Mesodermal cell (in vitro differentiated cells): ENCODE measurements at regions not wholly inside any gene's neighbourhood (a gene's known extent, or its start where the extent isn't known, plus 50 kb on each side); places are given as distances from the start of the nearest gene placed in this dataset.
"Not testable (repeated sequence)": the region's sequence is repeated elsewhere in the genome, so short reads cannot be mapped to it uniquely, and the experiment has no call there.

ENCODE experiments used
- H3K27ac ChIP-seq: 2 replicates; pipeline ENCODE4 v1.7.0; 2013; ENCODE audit warnings: mild to moderate bottlenecking, low read depth, low read length, moderate library complexity; ENCODE audit not compliant: severe bottlenecking
- H3K36me3 ChIP-seq: 2 replicates; pipeline ENCODE4 v1.7.1; 2013; ENCODE audit warnings: mild to moderate bottlenecking, low read length, moderate library complexity; ENCODE audit not compliant: control insufficient read depth, insufficient read depth
- H3K4me1 ChIP-seq: one replicate; pipeline ENCODE4 v1.7.1; 2013; ENCODE audit warnings: mild to moderate bottlenecking, low read length; ENCODE audit not compliant: insufficient read depth, control insufficient read depth, poor library complexity, severe bottlenecking
- H3K4me3 ChIP-seq: 2 replicates; pipeline ENCODE4 v1.7.0; 2013; ENCODE audit warnings: low read length, control low read depth, mild to moderate bottlenecking; ENCODE audit not compliant: insufficient read depth, poor library complexity, severe bottlenecking; ENCODE audit errors: extremely low read depth
- H3K9me3 ChIP-seq: 2 replicates; pipeline ENCODE4 v1.7.1; 2013; ENCODE audit warnings: mild to moderate bottlenecking, low read length, moderate library complexity; ENCODE audit not compliant: control insufficient read depth
- WGBS, 2 experiments: methylation state at CpG; one replicate each; pipeline ENCODE4 v1.1.5; 2013; ENCODE audit warnings: missing lambda C conversion rate in 2 of 2; ENCODE audit not compliant: insufficient coverage in 2 of 2; 5-methylcytosine and 5-hydroxymethylcytosine counted together

DNA sequence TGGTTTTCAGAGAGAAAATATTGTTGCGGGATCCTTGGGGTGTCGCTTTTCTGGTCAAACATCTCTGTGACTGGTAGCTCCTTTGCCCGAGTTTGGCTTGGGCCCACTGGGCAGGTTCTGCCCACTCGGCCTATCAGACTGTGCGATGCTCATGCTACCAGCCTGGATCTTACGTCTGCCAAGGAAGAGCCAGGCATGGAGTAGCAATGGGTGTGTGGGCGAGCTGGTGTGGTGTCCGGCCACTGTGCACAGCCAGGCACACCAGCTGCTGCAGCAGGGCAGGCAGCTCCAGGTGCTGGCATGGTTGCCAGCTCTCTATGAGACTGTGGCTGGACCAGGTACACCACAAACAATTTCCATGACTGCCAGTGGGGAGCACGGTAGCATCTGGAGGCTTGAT is 1351.8 kb upstream of the PCDH20 start:
- Histone ChIP-seq H3K9me3 (no peaks in the 10 kb centered on the region), H3K4me1 (no peaks in the 10 kb centered on the region), H3K36me3 (no peaks in the 10 kb centered on the region), H3K27ac (no peak overlapping the region), H3K4me3 (no peak overlapping the region)
- WGBS, 2 experiments: 92 to 93% methylated on average over 7 to 8 of the region's 9 CpGs

DNA sequence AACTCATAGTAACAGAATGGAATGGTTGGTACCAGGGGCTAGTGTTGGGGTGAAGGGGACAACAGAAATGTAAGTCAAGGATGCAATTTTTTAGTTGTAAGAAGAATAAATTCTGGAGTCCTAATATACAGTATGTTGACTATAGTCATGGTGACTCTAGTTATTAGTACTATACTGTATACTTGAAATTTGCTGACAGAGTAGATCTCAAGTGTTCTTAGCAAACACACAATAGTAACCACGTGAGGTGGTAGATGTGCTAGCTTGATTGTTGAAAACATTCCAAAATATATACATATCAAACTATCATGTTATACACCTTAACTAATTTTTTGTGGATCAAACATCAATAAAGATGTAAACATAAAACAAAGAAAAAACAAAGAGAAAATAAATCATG is 1345.1 kb upstream of the PCDH20 start:
- H3K9me3 ChIP-seq: no peaks in the 10 kb centered on the region
- no CpG with 5 or more reads among the region's 1 CpG for WGBS, 2 experiments
- no peak overlapping the region for H3K4me3 ChIP-seq
- H3K27ac ChIP-seq: no peak overlapping the region
- H3K36me3 ChIP-seq: no peaks in the 10 kb centered on the region
- H3K4me1 ChIP-seq: no peaks in the 10 kb centered on the region

DNA sequence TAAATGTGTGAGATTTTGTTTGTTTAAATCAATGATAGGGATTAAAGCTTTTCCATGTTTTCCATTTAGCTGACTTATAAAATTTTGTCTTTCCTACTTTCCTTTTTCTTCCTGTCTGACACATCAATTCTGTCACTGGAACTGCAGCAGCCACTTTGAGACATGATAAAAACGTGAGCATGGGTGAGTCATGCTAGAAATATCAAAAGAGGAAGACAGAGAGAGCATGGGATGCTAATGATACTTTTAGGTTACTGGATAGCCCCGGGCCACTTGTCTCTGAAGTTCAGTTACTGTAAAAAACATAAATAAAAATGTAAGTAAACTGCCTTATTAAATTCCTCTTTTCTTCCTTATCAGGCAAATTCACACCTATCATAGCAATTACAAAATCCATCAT is 1332.0 kb upstream of the PCDH20 start:
- H3K4me3 ChIP-seq: no peak overlapping the region
- WGBS, 2 experiments: 17% methylated on average over 1 of the region's 2 CpGs; no CpG with 5 or more reads in 1 of the 2 experiments
- peak overlapping the region; percentile 26 for H3K27ac ChIP-seq
- H3K4me1 ChIP-seq: no peaks in the 10 kb centered on the region
- no peaks in the 10 kb centered on the region for H3K9me3 ChIP-seq
- no peaks in the 10 kb centered on the region for H3K36me3 ChIP-seq

DNA sequence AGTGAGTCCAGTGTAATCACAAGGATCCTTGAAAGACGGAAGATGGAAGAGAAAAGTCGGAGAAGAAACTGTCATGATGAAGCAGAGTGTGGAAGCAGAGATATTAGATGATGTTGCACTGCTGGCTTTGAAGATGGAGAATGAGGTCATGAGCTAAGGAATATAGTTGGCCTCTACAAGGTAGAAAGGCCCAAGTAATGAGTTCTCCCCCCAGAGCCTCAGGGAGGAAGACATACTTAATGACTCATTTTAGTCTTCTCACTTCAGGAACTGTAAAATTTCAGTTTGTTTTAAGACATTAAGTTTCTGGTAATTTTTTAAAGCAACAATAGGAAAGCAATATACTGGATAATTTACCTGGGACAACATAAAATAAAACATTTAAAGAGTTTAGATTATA is 1331.5 kb upstream of the PCDH20 start:
- WGBS, 2 experiments: 90 to 96% methylated on average over 2 of the region's 2 CpGs
- Histone ChIP-seq H3K27ac (peak overlapping the region; percentile 26), H3K9me3 (no peaks in the 10 kb centered on the region), H3K4me3 (no peak overlapping the region), H3K36me3 (no peaks in the 10 kb centered on the region), H3K4me1 (no peaks in the 10 kb centered on the region)

DNA sequence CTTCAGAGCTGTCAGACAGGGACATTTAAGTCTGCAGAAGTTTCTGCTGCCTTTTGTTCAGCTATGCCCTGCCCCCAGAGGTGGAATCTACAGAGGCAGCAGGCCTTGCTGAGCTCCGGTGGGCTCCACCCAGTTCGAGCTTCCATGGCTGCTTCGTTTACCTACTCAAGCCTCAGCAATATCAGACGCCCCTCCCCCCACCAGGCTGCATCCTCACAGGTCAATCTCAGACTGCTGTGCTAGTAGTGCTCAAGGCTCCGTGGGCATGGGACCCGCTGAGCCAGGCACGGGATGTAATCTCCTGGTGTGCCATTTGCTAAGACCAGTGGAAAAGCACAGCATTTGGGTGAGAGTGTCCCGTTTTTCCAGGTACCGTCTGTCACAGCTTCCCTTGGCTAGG is 1314.1 kb upstream of the PCDH20 start:
- 76 to 85% methylated on average over 7 to 9 of the region's 9 CpGs for WGBS, 2 experiments
- H3K4me1 ChIP-seq, H3K9me3 ChIP-seq, H3K4me3 ChIP-seq, H3K36me3 ChIP-seq, H3K27ac ChIP-seq: not testable (repeated sequence)

DNA sequence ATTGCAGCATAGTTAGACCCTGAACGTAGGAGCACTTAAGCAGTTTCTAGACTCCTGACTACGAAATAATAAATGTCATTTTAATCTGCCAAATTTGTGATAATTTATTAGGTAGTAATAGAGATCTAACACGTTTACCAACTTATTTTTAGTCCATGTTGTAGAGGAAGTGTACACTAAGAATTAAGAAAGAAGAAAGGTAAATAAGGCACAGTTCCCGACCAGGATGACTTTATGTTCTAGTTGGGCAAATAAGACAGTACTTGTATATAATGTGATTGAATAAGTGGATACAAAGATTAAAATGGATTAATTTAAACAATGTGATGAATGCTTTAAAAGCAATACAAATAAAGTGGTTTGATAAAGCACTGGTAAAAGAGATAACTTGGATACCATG is 1306.2 kb upstream of the PCDH20 start:
- H3K27ac ChIP-seq: no peak overlapping the region
- WGBS, 2 experiments: 85 to 91% methylated on average over 1 to 2 of the region's 4 CpGs
- H3K4me3 ChIP-seq: no peak overlapping the region
- H3K36me3 ChIP-seq: no peaks in the 10 kb centered on the region
- H3K4me1 ChIP-seq: no peaks in the 10 kb centered on the region
- no peaks in the 10 kb centered on the region for H3K9me3 ChIP-seq

DNA sequence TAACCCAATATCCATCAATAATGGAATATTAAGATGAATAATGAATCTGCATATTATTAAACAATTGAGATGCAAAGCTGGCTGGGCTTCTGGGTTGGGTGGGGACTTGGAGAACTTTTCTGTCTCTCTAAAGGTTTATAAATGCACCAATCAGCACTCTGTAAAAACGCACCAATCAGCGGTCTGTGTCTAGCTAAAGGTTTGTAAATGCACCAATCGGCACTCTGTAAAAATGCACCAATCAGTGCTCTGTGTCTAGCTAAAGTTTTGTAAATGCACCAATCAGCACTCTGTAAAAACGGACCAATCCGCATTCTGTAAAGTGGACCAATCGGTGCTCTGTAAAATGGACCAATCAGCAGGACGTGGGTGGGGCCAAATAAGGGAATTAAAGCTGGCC is 1296.3 kb upstream of the PCDH20 start:
- not testable (repeated sequence) for H3K36me3 ChIP-seq, H3K4me3 ChIP-seq, H3K9me3 ChIP-seq, H3K27ac ChIP-seq, H3K4me1 ChIP-seq
- WGBS, 2 experiments: 96 to 97% methylated on average over 7 of the region's 7 CpGs

DNA sequence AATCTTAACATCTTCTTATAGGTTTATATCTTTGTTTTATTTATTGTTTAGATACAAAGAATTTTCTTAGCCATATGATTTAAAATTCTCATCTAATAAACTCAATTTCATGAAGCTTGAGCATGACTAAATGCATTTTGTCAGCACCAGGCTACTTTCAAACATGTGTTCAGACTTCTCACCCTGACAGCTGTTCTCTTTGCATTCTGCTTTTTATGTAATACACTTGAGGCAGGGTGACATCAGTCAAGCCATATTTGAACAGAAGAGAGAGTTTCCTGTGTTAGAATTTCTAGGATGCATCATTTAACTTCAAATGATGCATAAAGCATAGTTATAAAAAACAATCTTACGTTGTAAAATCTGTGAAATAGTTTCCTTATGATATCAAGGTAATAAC is 1295.1 kb upstream of the PCDH20 start:
- no peaks in the 10 kb centered on the region for H3K4me1 ChIP-seq
- H3K27ac ChIP-seq: no peak overlapping the region
- H3K36me3 ChIP-seq: no peaks in the 10 kb centered on the region
- H3K4me3 ChIP-seq: no peak overlapping the region
- no peaks in the 10 kb centered on the region for H3K9me3 ChIP-seq
- WGBS, 2 experiments: no CpG with 5 or more reads among the region's 1 CpG

DNA sequence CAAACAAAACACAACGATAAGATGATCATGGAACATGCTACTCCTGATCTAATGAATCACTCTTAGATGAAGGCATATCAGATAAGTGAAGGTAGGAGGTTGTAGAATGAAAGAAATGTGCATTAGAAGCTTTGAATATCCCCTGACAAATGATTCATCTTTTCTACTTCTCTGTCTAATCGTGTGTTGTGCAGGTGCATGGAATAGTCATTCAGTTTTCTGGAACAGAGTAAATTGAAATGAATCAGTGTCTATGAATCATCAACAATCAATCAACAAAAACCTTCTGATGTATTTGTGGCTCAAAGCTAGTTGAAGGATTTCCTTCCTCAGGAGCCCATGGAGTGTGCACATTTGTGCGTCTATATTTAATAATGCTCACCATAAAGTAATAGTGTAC is 1290.4 kb upstream of the PCDH20 start:
- no CpG with 5 or more reads among the region's 3 CpGs for WGBS, 2 experiments
- no peak overlapping the region for H3K4me3 ChIP-seq
- H3K4me1 ChIP-seq: no peaks in the 10 kb centered on the region
- no peak overlapping the region for H3K27ac ChIP-seq
- H3K36me3 ChIP-seq: no peaks in the 10 kb centered on the region
- H3K9me3 ChIP-seq: no peaks in the 10 kb centered on the region

DNA sequence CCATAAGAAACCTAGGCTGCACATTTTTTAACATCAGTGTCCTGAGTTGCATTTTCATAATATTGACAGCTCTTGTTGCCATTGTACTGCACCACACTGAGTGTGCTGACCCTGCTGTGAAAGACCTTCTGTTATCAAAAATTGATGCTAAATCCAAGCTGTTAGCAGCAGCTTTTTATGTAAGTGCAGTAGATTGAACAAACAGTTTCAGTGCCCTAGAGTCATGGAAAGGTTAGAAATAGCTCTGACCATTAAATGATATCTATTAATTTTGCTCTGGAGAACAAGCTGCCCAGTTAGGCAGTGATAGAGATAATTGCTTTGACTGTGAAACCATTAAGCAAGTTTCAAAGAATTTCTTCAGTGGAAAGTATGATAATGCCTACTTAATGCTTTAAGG is 1289.2 kb upstream of the PCDH20 start:
- Histone ChIP-seq H3K4me1 (no peaks in the 10 kb centered on the region), H3K36me3 (no peaks in the 10 kb centered on the region), H3K4me3 (no peak overlapping the region), H3K9me3 (no peaks in the 10 kb centered on the region), H3K27ac (no peak overlapping the region)

DNA sequence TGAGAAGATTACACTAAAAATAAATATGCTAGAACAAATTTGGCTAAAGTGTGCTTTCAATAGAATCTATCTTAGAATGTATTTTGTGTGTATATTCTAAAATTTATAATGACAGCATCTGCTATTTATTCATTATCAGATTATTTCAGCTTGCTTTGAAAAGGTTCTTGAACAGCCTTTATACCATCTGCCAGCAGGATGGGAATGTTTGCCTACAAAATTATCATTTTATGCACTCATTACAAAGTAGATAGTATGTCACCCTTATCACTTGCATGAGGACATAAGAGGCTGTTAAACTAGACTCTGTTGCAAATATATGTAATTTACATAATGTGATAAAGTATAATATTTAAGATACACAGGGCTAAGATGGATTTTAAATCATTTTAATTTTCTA is 1286.9 kb upstream of the PCDH20 start:
- H3K36me3 ChIP-seq: no peaks in the 10 kb centered on the region
- no peak overlapping the region for H3K4me3 ChIP-seq
- no peaks in the 10 kb centered on the region for H3K4me1 ChIP-seq
- no peak overlapping the region for H3K27ac ChIP-seq
- no peaks in the 10 kb centered on the region for H3K9me3 ChIP-seq

DNA sequence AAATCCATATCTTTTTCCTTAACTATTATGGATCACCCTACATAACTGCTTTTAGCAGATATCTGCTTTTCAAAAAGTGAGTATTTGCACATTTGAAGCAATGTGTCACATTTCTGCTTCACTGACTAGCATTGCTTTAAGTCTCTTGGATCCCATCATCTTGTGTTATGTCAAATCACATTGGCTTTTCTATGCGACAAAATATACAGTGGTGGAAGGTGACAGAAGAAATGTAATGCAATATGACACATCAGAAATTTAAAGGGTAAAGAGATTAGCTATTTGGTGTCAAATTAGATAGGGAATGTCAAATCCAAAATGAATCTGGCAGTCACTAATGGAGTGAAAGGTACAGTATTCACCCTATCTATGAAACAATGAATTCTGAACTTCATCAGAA is 1282.1 kb upstream of the PCDH20 start:
- no peak overlapping the region for H3K27ac ChIP-seq
- no peaks in the 10 kb centered on the region for H3K4me1 ChIP-seq
- no peak overlapping the region for H3K4me3 ChIP-seq
- no peaks in the 10 kb centered on the region for H3K9me3 ChIP-seq
- WGBS, 2 experiments: 100% methylated on average over 1 of the region's 1 CpG
- H3K36me3 ChIP-seq: no peaks in the 10 kb centered on the region
